T-helper 1 cell (primary cell): ENCODE measurements at regions not wholly inside any gene's neighbourhood (a gene's known extent, or its start where the extent isn't known, plus 50 kb on each side); places are given as distances from the start of the nearest gene placed in this dataset.
A peak's percentile ranks its signal among the peaks of the same experiment; 100 is the strongest.
"Not testable (repeated sequence)": the region's sequence is repeated elsewhere in the genome, so short reads cannot be mapped to it uniquely, and the experiment has no call there.

ENCODE experiments used
- DNase-seq, 5 donors: peaks; one replicate each; pipeline ENCODE4 v3.0.0-alpha.2; 2012 to 2020

GRCh38 chr15:88997531-88997930 lies 84.4 kb upstream of the MFGE8 start:
- no peak for DNase-seq

GRCh38 chr15:88998980-88999713 lies 86.0 kb upstream of the MFGE8 start:
- no peak for DNase-seq

DNA sequence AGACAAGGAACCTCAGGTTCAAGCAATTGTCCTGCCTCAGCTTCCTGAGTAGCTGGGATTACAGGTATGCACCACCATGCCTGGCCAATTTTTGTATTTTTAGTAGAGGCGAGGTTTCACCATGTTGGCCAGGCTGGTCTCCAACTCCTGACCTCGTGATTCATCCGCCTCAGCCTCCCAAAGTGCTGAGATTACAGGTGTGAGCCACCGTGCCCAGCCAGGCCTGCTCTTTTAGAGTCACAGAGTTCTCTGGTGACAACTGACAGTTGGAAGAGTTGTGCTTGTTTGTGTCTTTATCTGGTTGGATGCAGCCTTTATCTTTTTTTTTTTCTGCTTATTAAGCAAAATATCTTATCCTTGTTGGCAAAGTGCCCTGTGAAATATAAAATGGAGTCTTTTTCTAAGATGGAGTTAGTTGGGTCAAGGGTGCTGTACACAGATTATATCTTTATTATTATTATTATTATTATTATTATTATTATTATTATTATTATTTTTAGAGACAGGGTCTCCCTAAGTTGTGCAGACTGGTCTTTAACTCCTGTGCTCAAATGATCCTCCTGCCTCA lies 86.5 kb upstream of the ABHD2 start:
- DNase-seq = not testable (repeated sequence)

GRCh38 chr15:89002281-89002761 lies 85.9 kb upstream of the ABHD2 start:
- no peak for DNase-seq

- no peak for DNase-seq
Measured at GRCh38 chr15:89002830-89003229, 85.4 kb upstream of the ABHD2 start.

DNA sequence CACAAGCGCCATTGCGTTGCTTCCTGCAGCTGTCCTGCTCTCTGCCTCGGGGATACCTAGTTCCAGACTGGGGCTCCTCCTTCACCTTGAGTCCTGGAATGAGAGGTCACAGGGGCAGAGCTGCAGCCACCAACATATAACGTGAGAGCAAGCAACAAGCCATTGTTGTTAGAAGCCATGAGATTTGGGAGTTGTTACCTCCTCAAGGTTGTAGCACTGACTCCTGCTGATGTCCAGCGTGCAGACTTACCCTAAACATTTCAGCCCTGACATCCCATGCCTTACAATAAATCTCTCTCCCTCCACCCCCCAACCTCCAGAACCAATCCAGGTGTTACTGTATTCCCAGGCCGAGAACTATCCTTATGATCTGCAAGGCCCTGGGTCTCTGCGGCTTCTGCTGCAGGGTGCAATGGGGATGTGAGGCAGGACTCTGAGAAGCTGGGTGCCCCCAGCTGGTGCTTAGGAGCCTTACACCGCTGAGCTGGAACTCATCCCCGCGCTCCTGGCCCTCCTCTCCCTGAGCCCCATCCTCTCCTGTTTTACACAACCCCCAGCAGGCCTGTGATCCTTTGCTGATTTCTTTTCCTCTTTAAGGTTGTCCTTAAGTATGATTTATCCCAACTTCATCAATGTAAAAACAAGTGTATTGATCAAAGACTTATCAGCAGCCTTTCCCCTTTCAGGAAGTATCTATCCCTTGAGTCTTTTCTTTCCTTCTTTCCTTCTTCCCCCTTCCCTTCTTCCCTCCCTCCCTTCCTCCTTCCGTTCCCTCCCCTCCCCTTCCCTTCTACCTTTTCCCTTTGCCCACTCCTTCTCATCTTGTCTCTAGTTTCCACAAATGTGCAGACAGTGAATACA lies 84.2 kb upstream of the ABHD2 start:
- no peak for DNase-seq

DNA sequence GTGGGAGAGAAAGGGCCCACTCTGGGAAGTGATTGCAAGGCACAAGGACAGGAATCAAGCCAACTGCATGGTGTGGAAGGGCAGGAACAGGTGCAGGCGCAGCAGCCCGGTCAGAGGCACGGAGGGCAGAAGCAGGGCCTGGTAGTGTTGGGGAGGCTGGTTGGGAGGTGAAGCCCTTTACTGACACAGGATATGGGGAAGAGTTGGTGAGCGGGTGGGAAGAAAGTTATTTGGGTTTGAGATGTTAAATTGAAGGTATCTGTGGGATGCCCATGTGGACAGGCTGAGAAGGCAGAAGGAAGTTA lies 83.6 kb upstream of the ABHD2 start:
- DNase-seq = no peak

DNA sequence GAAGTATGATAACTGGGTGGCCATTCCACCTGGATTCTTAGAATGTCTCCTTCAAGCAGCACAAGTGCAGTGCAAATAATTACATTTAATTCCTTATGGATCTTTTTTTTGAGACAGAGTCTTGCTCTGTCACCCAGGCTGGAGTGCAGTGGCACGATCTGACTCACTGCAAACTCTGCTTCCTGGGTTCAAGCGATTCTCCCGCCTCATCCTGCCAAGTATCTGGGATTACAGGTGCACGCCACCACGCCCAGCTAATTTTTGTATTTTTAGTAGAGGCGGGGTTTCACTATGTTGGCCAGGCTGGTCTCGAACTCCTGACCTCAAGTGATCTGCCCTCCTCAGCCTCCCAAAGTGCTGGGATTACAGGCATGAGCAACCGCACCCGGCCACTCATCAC lies 80.7 kb upstream of the ABHD2 start:
- not testable (repeated sequence) for DNase-seq

- no peak for DNase-seq
Measured at GRCh38 chr15:89007989-89008388, 80.3 kb upstream of the ABHD2 start.

DNA sequence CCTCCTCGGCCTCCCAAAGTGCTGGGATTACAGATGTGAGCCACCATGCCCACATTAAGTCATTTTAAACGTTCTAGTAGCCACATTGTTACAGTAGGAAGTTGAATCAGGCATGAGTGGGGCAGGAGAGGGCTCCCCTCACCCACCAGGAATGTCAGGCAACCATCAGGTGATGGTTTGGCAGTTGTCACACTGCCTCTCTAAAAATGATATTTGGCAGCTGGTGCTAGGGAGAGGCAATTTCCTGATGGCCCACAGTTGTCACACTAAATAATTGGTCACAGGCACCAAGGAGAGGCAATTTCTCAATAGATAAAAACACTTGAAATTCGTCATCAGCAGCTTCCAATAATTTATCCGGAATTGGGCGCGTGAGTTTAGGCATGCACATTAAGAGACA lies 79.2 kb upstream of the ABHD2 start:
- DNase-seq = no peak

DNA sequence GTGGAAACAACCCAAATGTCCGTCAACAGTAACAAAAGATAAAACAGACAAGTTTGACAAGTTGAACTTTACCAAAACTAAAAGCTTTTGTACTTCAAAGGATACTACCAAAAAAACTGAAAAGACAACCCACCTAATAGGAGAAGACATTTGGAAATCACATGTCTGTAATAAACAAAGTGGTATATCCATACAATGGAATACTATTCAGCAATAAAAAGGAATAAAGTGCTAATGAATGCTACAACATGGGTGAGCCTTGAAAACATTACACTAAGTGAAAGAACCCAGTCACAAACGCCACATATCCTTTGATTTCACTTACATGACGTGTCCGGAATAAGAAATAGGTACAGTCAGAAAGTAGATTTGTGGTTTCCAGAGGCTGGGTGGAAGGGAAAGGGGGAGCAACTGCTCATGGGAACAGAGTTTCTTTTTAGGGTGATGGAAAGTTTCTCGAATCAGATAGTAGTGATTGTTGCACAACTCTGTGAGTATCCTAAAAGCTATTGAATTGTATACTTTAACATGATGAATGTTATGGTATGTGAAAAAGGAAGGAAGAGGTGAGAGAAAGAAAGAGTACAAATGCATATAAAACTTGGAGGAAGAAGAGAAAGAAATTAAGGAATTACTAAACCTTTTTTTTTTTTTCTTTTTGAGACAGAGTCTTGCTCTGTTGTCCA lies 72.7 kb upstream of the ABHD2 start:
- peak in 1 of 5 donors; percentile 20 for DNase-seq

DNA sequence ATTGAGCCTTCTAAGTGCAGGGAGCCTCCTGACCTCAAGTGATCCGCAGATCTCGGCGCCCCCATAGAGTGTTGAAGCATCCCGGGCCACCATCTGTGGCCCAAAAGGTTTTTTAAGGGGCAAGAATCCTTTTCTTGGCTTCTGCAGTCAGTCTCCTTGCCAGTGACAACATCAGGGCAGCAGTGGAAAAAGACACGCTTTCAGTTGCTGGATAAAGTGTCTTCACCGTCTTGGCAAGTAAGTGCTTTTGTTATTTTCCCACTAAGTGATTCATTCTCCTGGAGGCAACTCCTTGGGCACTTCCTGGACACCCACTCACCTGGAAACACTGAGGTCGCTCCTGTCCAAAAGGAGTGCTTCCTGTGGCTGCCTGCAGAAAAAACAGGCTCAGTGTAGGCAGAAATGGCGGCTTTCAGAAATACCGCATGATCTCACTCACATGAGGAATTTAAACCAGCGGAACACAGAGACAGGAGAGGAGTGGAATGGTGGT lies 71.7 kb upstream of the ABHD2 start:
- DNase-seq = no peak

- peak; percentile 53 to 84 (median 74) for DNase-seq
Measured at GRCh38 chr15:89017370-89018066, 70.7 kb upstream of the ABHD2 start.

GRCh38 chr15:89018207-89018606 lies 70.0 kb upstream of the ABHD2 start:
- DNase-seq = no peak

DNA sequence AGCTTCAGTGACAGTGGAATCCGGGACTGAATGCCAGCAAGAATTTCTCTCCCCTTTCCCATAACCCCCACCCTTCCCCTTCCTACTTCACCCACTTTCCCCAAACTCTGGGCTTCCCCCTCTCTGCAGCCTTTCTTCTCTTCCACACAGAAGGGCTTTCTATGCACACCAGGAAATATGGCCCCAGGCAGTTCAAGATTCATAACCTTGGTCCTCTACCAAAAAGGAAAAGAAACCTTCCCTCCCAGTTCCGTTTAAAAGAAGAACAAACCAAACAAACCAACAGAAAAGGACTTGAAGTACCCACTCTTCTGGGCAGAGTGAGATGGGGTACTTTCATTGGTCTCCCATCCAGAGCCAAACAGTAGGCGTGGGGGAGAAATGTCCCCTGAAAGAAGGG lies 68.8 kb upstream of the ABHD2 start:
- no peak for DNase-seq

DNA sequence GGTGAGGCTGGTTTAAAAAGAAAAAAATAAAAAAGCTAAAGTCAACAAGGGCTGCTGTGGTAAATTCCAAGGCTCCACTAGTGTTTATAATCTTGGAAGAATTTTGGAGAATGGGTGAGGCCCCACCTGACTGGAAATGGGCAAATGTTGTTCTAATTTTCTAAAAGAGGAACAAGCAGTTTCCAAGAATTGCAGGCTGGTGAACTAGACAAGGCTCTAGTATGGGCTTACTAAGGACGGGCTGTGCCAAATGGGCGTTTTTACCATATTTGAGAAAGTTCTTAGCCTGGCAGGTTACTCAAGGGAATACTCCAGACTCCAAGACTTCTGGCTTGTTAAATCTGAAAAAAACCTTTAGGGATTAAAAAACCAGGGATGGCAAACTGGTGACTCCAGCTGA lies 67.0 kb upstream of the ABHD2 start:
- no peak for DNase-seq

- DNase-seq = not testable (repeated sequence)
Measured at GRCh38 chr15:89021886-89022285, 66.4 kb upstream of the ABHD2 start.

DNA sequence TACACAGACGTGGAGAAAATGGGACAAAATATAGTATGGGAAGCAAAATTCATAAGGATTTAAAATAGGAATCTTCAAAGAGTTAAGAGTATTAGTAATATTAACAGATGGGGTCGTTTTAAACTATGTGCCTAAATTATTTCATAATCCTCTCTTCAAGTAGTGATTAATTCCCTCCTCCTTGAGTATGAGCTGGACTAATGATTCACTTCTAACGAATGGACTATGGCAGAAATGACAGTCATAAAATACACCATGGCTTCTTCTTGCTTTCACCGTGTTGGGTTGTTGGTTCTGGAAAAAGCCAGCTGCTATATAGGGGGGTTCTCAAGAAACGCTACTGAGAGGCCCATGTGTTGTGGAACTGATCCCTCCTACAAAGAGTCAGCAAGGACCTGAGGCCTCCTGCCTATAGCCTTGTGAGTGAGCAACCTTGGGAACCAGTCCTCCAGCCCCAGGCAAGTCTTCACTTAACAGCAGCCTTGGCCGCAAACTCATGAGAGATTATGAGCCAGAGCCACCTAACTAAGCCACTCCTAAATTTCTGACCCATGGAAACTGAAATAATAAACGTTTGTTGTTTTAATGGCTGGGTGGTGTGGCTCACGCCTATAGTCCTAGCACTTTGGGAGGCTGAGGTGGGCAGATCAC lies 64.8 kb upstream of the ABHD2 start:
- DNase-seq = no peak

- DNase-seq = no peak
Measured at GRCh38 chr15:89024418-89024817, 63.8 kb upstream of the ABHD2 start.

- no peak for DNase-seq
Measured at GRCh38 chr15:89026167-89026566, 62.1 kb upstream of the ABHD2 start.

- DNase-seq = no peak
Measured at GRCh38 chr15:89028036-89028435, 60.2 kb upstream of the ABHD2 start.

DNA sequence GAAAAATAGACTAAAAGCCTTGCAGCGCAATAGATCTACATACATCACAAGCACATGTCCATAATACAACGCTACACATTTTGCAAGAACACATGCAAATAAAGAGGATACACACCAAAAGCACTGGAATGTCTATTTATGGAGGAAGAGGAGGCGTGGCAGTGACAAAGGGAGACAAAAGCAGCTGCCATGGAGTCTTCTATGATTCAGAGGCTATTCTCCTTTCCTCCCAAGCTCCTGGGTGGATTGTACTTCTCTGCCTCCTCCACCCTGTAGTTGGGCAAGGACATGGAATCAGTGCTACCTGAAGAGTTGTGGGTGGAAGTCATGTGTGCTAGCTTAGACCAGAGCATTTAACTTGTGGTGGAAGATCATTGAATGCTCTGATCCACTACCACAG lies 57.9 kb upstream of the ABHD2 start:
- no peak for DNase-seq
